NB4 (cell line): ENCODE measurements at regions not wholly inside any gene's neighbourhood (a gene's known extent, or its start where the extent isn't known, plus 50 kb on each side); places are given as distances from the start of the nearest gene placed in this dataset.

ENCODE experiments used
- POLR2A ChIP-seq: IDR thresholded peaks from 2 replicates; pipeline ENCODE4 v1.6.1; 2011; ENCODE audit warnings: mild to moderate bottlenecking; ENCODE audit not compliant: insufficient read length; ENCODE audit errors: extremely low read depth
- TF ChIP-seq, protein P1 (sequence below): IDR thresholded peaks from one replicate; pipeline ENCODE4 v1.5.1; 2012; ENCODE audit warnings: low read depth, low read length

- TF ChIP-seq, protein P1, sequence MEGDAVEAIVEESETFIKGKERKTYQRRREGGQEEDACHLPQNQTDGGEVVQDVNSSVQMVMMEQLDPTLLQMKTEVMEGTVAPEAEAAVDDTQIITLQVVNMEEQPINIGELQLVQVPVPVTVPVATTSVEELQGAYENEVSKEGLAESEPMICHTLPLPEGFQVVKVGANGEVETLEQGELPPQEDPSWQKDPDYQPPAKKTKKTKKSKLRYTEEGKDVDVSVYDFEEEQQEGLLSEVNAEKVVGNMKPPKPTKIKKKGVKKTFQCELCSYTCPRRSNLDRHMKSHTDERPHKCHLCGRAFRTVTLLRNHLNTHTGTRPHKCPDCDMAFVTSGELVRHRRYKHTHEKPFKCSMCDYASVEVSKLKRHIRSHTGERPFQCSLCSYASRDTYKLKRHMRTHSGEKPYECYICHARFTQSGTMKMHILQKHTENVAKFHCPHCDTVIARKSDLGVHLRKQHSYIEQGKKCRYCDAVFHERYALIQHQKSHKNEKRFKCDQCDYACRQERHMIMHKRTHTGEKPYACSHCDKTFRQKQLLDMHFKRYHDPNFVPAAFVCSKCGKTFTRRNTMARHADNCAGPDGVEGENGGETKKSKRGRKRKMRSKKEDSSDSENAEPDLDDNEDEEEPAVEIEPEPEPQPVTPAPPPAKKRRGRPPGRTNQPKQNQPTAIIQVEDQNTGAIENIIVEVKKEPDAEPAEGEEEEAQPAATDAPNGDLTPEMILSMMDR, result no peak
- TF ChIP-seq POLR2A, result no peak
Observed at GRCh38 chr3:152151216-152151876, 117.4 kb upstream of the MBNL1 start.
